GM10266 (cell line): ENCODE measurements at regions not wholly inside any gene's neighbourhood (a gene's known extent, or its start where the extent isn't known, plus 50 kb on each side); places are given as distances from the start of the nearest gene placed in this dataset.

Experiments used
- DNase-seq: peaks from one replicate; pipeline ENCODE4 v3.0.0; 2012; ENCODE audit errors: extremely low spot score
- CTCF ChIP-seq: IDR thresholded peaks from 2 replicates; pipeline ENCODE4 v1.5.1; 2012; ENCODE audit warnings: mild to moderate bottlenecking, low read depth; ENCODE audit not compliant: control insufficient read depth, insufficient read depth; ENCODE audit errors: missing control alignments

- TF ChIP-seq CTCF: no peak
Observed at GRCh38 chr7:16099302-16099849, 322.0 kb downstream of the CRPPA start.

GRCh38 chr7:16098585-16099179 is 322.7 kb downstream of the CRPPA start:
- no peak for DNase-seq
- TF ChIP-seq CTCF: peak; percentile 10

More at GRCh38 chr7:16099302-16099849, 322.0 kb downstream of the CRPPA start:
- no peak for DNase-seq

- DNase-seq: no peak
- no peak for TF ChIP-seq CTCF
Observed at GRCh38 chr7:16098058-16098457, 323.3 kb downstream of the CRPPA start.

GRCh38 chr7:16095171-16095950 is 326.0 kb downstream of the CRPPA start:
- no peak for TF ChIP-seq CTCF
- no peak for DNase-seq

- no peak for TF ChIP-seq CTCF
- no peak for DNase-seq
Observed at GRCh38 chr7:16094651-16095050, 326.7 kb downstream of the CRPPA start.

- DNase-seq: no peak
- no peak for TF ChIP-seq CTCF
Observed at GRCh38 chr7:16092711-16093110, 328.6 kb downstream of the CRPPA start.

GRCh38 chr7:16091701-16092310 is 329.5 kb downstream of the CRPPA start:
- TF ChIP-seq CTCF: no peak
- no peak for DNase-seq
